Right lobe of liver (tissue), 6 donors: ENCODE measurements at regions not wholly inside any gene's neighbourhood (a gene's known extent, or its start where the extent isn't known, plus 50 kb on each side); places are given as distances from the start of the nearest gene placed in this dataset.

ENCODE experiments used
- ATAC-seq, 4 donors: fragments of 200-7000 bp; cut with Tn5 transposase; one replicate each; pipeline ENCODE4 v1.9.1; 2020; ENCODE audit warnings: mild to moderate bottlenecking in 4 of 4, moderate library complexity in 4 of 4
- DNase-seq, 3 donors: peaks; one replicate each; pipeline ENCODE4 v3.0.0-alpha.2; 2020
- H3K27ac ChIP-seq, 3 donors: fragments of 200-600 bp; one replicate each; pipeline ENCODE4 v1.8.0; 2022
- H3K27me3 ChIP-seq, 2 donors: fragments of 200-600 bp; one replicate each; pipeline ENCODE4 v1.8.0; 2022
- H3K36me3 ChIP-seq, 4 donors: fragments of 200-600 bp; sonication (generic) in 1 of 4; one replicate each; pipeline versions ENCODE4 v1.5.1 to v1.8.0; 2017 to 2022; ENCODE audit warnings: control low read depth in 1 of 4
- H3K4me1 ChIP-seq, 4 donors: fragments of 200-600 bp; sonication (generic) in 1 of 4; one replicate each; pipeline versions ENCODE4 v1.5.1 to v1.8.0; 2017 to 2022; ENCODE audit warnings: control low read depth in 1 of 4
- H3K4me3 ChIP-seq, 3 donors: fragments of 200-600 bp; one replicate each; pipeline ENCODE4 v1.8.0; 2022
- H3K9me3 ChIP-seq, 4 donors: fragments of 200-600 bp; sonication (generic) in 1 of 4; one replicate each; pipeline versions ENCODE4 v1.5.1 to v1.8.0; 2017 to 2022; ENCODE audit warnings: control low read depth in 1 of 4
- POLR2A ChIP-seq: fragments of 450-650 bp; IDR thresholded peaks from one replicate; pipeline ENCODE4 v1.6.1; 2017; ENCODE audit warnings: antibody characterized with exemption, mild to moderate bottlenecking
- WGBS: methylation state at CpG from one replicate; pipeline ENCODE4 v1.1.6; 2018; ENCODE audit warnings: low coverage, low lambda C conversion rate; ENCODE audit not compliant: insufficient coverage; ENCODE audit errors: missing lambda C conversion rate; 5-methylcytosine and 5-hydroxymethylcytosine counted together
- intact Hi-C, 2 donors: fragments of 100-400 bp; cut with DNase I; formaldehyde crosslinking; loops; one replicate each; pipeline versions ENCODE4 v1.11.2 to v1.14.1; 2022
- TF ChIP-seq, protein P1 (sequence below), 4 donors: fragments of 200-600 bp in 3 of 4; fragments of 450-650 bp in 1 of 4; IDR thresholded peaks; one replicate each; pipeline versions ENCODE4 v1.5.1 to v1.8.0; 2016 to 2022; ENCODE audit warnings: antibody characterized with exemption in 4 of 4, mild to moderate bottlenecking in 2 of 4
- donor health status: DM: no; HTN: yes; CAD: no.
- donor health status: DM: no; HTN: no; CAD: no.
- donor health status: DM: no; HTN: no; CAD: no.
- donor health status: DM: no; HTN: yes; CAD: no.
- donor health status: DM: no; HTN: yes; CAD: no.

DNA sequence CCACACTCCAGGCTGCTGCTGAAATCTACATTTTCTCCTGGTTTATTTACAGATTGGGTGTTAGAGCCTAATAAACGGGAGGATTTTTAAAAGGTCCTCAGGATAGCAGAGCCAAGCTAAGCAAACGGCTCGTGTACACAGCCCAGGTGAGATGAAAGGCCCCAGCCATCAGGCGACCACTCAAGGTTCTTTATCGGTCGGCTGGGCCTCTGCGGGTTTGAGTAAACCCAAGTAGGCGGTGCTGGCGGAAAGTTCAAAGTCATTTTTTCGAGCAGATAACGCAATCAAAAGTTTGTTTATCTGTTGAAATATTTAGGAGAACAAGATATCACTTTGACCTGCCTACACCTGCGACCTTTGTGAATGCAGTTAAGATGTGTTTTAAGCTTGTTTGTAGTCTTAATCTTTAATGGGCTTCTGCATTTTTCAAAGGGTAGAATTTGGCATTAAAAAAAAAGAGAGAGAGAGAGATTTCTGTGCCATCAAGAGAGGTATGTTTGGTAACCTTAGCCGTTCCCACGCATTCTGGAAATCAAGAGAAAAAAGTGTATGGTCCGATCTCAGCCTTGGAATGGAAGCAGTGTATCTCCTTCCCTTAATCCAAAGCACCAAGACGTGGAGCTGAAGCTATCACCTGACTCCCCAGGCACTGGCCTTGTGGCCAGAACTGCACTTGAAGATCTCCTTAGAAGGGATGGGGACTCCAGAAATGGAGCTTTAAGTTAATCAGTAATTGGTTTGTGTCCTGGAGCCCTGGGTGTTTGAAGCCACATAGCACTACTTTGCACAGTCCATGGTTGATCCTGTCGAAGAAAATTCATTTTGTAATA is 301.7 kb upstream of the IRX5 start:
- no peak overlapping the region for H3K27ac ChIP-seq
- WGBS, result 20% methylated on average over 17 of the region's 17 CpGs
- H3K27me3 ChIP-seq, result no peaks in the 10 kb centered on the region
- no peaks in the 10 kb centered on the region for H3K9me3 ChIP-seq
- no peak overlapping the region for H3K4me3 ChIP-seq
- DNase-seq, result peak; percentile 22 to 72 (median 57)
- H3K36me3 ChIP-seq, result no peaks in the 10 kb centered on the region
- TF ChIP-seq, protein P1, sequence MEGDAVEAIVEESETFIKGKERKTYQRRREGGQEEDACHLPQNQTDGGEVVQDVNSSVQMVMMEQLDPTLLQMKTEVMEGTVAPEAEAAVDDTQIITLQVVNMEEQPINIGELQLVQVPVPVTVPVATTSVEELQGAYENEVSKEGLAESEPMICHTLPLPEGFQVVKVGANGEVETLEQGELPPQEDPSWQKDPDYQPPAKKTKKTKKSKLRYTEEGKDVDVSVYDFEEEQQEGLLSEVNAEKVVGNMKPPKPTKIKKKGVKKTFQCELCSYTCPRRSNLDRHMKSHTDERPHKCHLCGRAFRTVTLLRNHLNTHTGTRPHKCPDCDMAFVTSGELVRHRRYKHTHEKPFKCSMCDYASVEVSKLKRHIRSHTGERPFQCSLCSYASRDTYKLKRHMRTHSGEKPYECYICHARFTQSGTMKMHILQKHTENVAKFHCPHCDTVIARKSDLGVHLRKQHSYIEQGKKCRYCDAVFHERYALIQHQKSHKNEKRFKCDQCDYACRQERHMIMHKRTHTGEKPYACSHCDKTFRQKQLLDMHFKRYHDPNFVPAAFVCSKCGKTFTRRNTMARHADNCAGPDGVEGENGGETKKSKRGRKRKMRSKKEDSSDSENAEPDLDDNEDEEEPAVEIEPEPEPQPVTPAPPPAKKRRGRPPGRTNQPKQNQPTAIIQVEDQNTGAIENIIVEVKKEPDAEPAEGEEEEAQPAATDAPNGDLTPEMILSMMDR (IDR thresholded peaks at IDR 0.05), result no peak
- no peak for TF ChIP-seq POLR2A
- peak; percentile 65 to 92 (median 76) for ATAC-seq
- intact Hi-C loops, result no loop called here
- peaks cover 0 to 22% (median 0%) of the 10 kb centered on the region in 4 donors for H3K4me1 ChIP-seq

DNA sequence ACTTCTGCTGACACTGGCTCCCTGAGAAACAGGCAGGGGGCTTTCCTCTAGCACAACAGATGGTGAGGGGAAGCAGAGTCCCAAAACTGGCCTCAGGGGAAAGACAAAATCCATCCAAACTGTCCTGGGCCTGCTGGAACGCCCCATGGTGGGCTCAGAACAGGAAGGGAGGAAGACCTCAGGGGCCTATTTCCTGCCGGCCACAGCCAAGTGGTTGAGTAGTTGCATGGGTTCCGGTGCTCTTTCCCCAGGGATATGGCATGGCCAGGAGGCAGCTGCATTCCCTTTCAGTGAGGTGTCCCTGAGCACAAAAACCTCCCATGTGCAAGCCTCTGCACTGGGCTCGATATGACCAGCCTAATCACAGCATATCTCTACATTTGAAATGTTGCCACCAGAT is 303.0 kb upstream of the IRX5 start:
- WGBS, result no CpG with 5 or more reads among the region's 4 CpGs
- Histone ChIP-seq H3K27me3 (no peaks in the 10 kb centered on the region), H3K4me3 (no peak overlapping the region), H3K36me3 (no peaks in the 10 kb centered on the region), H3K27ac (no peak overlapping the region), H3K4me1 (peaks cover 0 to 22% (median 0%) of the 10 kb centered on the region in 4 donors), H3K9me3 (no peaks in the 10 kb centered on the region)
- ATAC-seq (no peak), DNase-seq (no peak)
- TF ChIP-seq, protein P1 (IDR thresholded peaks at IDR 0.05), result no peak
- TF ChIP-seq POLR2A, result no peak
- intact Hi-C loops, result no loop called here

DNA sequence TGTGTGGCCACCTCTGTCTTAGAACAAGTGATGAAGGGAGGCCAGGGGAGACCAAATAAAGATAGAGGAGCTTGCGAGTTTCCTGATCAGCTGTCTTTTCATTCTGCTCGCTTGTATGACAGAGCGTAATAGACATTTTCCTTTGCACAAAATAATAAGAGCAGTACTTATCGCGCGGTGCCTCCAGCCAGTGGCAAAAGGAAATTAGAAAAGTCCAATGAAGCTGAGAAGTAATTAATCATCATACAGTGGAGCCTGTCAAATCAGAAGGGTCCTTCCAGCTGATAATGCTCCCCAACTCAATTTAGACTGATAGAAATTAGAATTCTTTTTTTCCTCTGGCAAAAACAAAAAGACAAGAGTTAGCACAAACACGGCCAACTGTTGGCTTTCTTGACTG is 307.0 kb upstream of the IRX5 start:
- ATAC-seq (no peak), DNase-seq (no peak)
- H3K36me3 ChIP-seq, result no peaks in the 10 kb centered on the region
- WGBS, result 74% methylated on average over 7 of the region's 7 CpGs
- no peak overlapping the region for H3K27ac ChIP-seq
- no peak for TF ChIP-seq POLR2A
- intact Hi-C loops, result no loop called here
- H3K4me1 ChIP-seq, result peaks cover 0 to 13% (median 0%) of the 10 kb centered on the region in 4 donors
- no peak overlapping the region for H3K4me3 ChIP-seq
- H3K27me3 ChIP-seq, result no peaks in the 10 kb centered on the region
- no peaks in the 10 kb centered on the region for H3K9me3 ChIP-seq

DNA sequence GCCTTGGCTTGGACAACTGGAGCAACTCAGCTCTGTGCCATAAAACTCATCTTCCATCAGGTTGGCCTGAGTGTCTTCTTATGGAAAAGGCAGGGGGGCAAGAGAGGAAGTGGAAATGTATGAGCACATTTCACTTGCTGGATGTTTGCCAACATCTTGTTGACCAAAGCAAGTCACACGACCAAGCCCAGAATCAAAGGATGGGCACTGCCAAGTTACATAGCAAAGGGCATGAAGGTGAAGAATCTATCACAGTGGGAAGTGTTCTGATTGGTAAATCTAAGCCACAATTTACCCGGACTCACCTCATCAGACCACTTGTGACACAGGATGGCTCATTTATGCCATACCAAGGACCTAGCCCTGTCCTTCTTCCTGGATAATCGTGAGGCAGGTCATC is 310.5 kb upstream of the IRX5 start:
- Histone ChIP-seq H3K9me3 (no peaks in the 10 kb centered on the region), H3K4me1 (peaks cover 0 to 4% (median 0%) of the 10 kb centered on the region in 4 donors), H3K36me3 (no peaks in the 10 kb centered on the region), H3K27me3 (no peaks in the 10 kb centered on the region), H3K27ac (no peak overlapping the region), H3K4me3 (no peak overlapping the region)
- no peak for DNase-seq
- 28% methylated on average over 2 of the region's 3 CpGs for WGBS
- ATAC-seq, result peak in 1 of 4 donors; percentile 58
- intact Hi-C loops, result no loop called here
- TF ChIP-seq, protein P1 (IDR thresholded peaks at IDR 0.05), result no peak
- TF ChIP-seq POLR2A, result no peak

DNA sequence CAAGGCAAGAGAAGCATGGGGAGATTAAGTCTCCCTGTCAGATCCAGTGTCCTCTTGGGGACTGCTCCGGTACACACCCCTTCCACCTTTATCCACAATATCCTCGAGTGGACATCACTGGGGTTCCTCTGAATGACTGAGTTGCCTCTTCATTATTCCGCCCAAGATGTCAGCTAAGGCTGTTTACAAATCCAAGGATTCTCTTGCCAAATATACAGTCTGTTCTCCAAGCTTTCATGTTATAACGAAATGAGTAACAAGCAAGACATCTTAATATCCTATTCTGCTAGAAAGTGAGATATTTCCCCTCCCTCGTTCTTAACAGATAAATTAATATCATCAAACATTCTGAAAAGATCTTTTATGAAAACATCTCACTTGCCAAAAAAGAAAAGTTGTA is 314.1 kb upstream of the IRX5 start:
- intact Hi-C loops, result no loop called here
- no peak overlapping the region for H3K27ac ChIP-seq
- 45% methylated on average over 5 of the region's 5 CpGs for WGBS
- H3K9me3 ChIP-seq, result no peaks in the 10 kb centered on the region
- no peaks in the 10 kb centered on the region for H3K27me3 ChIP-seq
- no peak for TF ChIP-seq POLR2A
- TF ChIP-seq, protein P1 (IDR thresholded peaks at IDR 0.05), result no peak
- DNase-seq (no peak), ATAC-seq (no peak)
- H3K4me1 ChIP-seq, result peaks cover 0 to 4% (median 0%) of the 10 kb centered on the region in 4 donors
- H3K36me3 ChIP-seq, result no peaks in the 10 kb centered on the region
- no peak overlapping the region for H3K4me3 ChIP-seq
